Epithelial cell of proximal tubule (primary cell): ENCODE measurements at regions not wholly inside any gene's neighbourhood (a gene's known extent, or its start where the extent isn't known, plus 50 kb on each side); places are given as distances from the start of the nearest gene placed in this dataset.

Experiments used
- DNase-seq: peaks from one replicate; pipeline ENCODE4 v3.0.0-alpha.2; 2011; ENCODE audit warnings: low read depth
- H3K4me3 ChIP-seq: 2 replicates; pipeline ENCODE4 v1.5.1; 2011; ENCODE audit warnings: low read depth, mild to moderate bottlenecking, low read length
- CTCF ChIP-seq: conservative IDR thresholded peaks from 2 replicates; pipeline ENCODE4 v1.5.1; 2012; ENCODE audit warnings: low read depth, mild to moderate bottlenecking, low read length

GRCh38 chr5:174356536-174356935 lies 311.0 kb downstream of the NSG2 start:
- TF ChIP-seq CTCF: no peak
- no peak for DNase-seq
- no peak overlapping the region for H3K4me3 ChIP-seq

- TF ChIP-seq CTCF: no peak
- no peak for DNase-seq
- no peak overlapping the region for H3K4me3 ChIP-seq
Observed at GRCh38 chr5:174358276-174358675, 312.8 kb downstream of the NSG2 start.

GRCh38 chr5:174359071-174359470 lies 313.6 kb downstream of the NSG2 start:
- no peak for TF ChIP-seq CTCF
- no peak for DNase-seq

GRCh38 chr5:174362514-174362913 lies 317.0 kb downstream of the NSG2 start:
- no peak overlapping the region for H3K4me3 ChIP-seq
- no peak for DNase-seq
- no peak for TF ChIP-seq CTCF

More at GRCh38 chr5:174359071-174359470, 313.6 kb downstream of the NSG2 start:
- H3K4me3 ChIP-seq: no peak overlapping the region

- no peak overlapping the region for H3K4me3 ChIP-seq
- no peak for DNase-seq
- TF ChIP-seq CTCF: no peak
Observed at GRCh38 chr5:174363934-174364333, 318.4 kb downstream of the NSG2 start.

GRCh38 chr5:174364676-174365075 lies 319.2 kb downstream of the NSG2 start:
- no peak for TF ChIP-seq CTCF
- DNase-seq: no peak
- H3K4me3 ChIP-seq: no peak overlapping the region

- no peak overlapping the region for H3K4me3 ChIP-seq
- TF ChIP-seq CTCF: no peak
- no peak for DNase-seq
Observed at GRCh38 chr5:174371600-174372094, 326.1 kb downstream of the NSG2 start.
